ENCODE measurements at regions not wholly inside any gene's neighbourhood (a gene's known extent, or its start where the extent isn't known, plus 50 kb on each side); places are given as distances from the start of the nearest gene placed in this dataset.

DNA sequence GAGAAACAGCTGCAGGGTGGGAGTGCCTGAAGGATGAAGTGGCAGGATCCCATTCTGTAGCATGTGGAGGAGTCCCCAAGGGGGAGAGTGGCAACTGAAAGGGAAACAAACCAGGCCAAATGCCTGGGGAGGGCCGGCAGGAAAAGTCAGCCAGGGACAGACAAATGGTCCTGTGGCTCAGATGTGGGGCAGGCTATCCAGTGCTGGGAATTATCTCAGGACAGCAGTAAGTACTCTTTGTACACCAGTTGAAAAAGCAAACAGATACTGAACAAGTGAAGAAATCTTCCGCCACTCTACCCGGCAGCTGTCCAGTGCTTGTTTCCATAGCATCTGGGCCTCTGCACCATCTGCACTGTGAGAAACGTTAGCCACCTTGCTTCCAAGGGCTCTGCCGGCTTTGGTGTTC lies 408.9 kb downstream of the LRATD1 start:
- no peak for TF ChIP-seq EP300 (IDR thresholded peaks at IDR 0.05; ENCODE audit: borderline replicate concordance in 1 of 2, low read depth in 1 of 2, low read length in 1 of 2)
- TF ChIP-seq RFX5 (IDR thresholded peaks at IDR 0.05; ENCODE audit: low read length): no peak
- no peak for TF ChIP-seq EZH2phosphoT487 (IDR thresholded peaks at IDR 0.05; ENCODE audit: borderline replicate concordance, low read depth)
- TF ChIP-seq, protein P1, sequence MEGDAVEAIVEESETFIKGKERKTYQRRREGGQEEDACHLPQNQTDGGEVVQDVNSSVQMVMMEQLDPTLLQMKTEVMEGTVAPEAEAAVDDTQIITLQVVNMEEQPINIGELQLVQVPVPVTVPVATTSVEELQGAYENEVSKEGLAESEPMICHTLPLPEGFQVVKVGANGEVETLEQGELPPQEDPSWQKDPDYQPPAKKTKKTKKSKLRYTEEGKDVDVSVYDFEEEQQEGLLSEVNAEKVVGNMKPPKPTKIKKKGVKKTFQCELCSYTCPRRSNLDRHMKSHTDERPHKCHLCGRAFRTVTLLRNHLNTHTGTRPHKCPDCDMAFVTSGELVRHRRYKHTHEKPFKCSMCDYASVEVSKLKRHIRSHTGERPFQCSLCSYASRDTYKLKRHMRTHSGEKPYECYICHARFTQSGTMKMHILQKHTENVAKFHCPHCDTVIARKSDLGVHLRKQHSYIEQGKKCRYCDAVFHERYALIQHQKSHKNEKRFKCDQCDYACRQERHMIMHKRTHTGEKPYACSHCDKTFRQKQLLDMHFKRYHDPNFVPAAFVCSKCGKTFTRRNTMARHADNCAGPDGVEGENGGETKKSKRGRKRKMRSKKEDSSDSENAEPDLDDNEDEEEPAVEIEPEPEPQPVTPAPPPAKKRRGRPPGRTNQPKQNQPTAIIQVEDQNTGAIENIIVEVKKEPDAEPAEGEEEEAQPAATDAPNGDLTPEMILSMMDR (IDR thresholded peaks at IDR 0.05): no peak
- no peak for TF ChIP-seq JUND (IDR thresholded peaks at IDR 0.05)
- no peak for TF ChIP-seq YY1 (IDR thresholded peaks at IDR 0.05; ENCODE audit: low read depth)
- TF ChIP-seq TEAD4 (IDR thresholded peaks at IDR 0.05; ENCODE audit: borderline replicate concordance, insufficient read depth): no peak
- no peak for TF ChIP-seq RCOR1 (IDR thresholded peaks at IDR 0.05; ENCODE audit: low read length)
- no peak for TF ChIP-seq NRF1 (IDR thresholded peaks at IDR 0.05; ENCODE audit: low read depth, low read length)

Data from SK-N-SH (cell line).